Ramos (cell line): ENCODE measurements at regions not wholly inside any gene's neighbourhood (a gene's known extent, or its start where the extent isn't known, plus 50 kb on each side); places are given as distances from the start of the nearest gene placed in this dataset.

Source experiments
- in situ Hi-C: fragments of 300-500 bp; cut with MboI; formaldehyde crosslinking; loops from one replicate; pipeline ENCODE4 v1.14.3; 2022; ENCODE audit warnings: low sequenced_read_pairs; ENCODE audit not compliant: unreplicated experiment

GRCh38 chr15:94671858-94672532 lies 440.6 kb downstream of the MCTP2 start:
- in situ Hi-C loops = loop anchor here (25.0 kb wide), 1 partner anchor 615 kb away; no protein-coding TSS in a partner anchor

GRCh38 chr15:94673801-94674200 lies 442.4 kb downstream of the MCTP2 start:
- in situ Hi-C loops = loop anchor here (25.0 kb wide), 1 partner anchor 614 kb away; no protein-coding TSS in a partner anchor

- in situ Hi-C loops = loop anchor here (25.0 kb wide), 1 partner anchor 613 kb away; no protein-coding TSS in a partner anchor
These were observed 442.9 kb downstream of the MCTP2 start for GRCh38 chr15:94674296-94674695.

GRCh38 chr15:94677202-94677790 lies 445.9 kb downstream of the MCTP2 start:
- in situ Hi-C loops = no loop called here

- in situ Hi-C loops = no loop called here
These were observed 450.8 kb downstream of the MCTP2 start for GRCh38 chr15:94682171-94682570.

- in situ Hi-C loops = no loop called here
These were observed 452.5 kb downstream of the MCTP2 start for GRCh38 chr15:94683902-94684301.

- in situ Hi-C loops = no loop called here
These were observed 459.8 kb downstream of the MCTP2 start for GRCh38 chr15:94691169-94691568.

- in situ Hi-C loops = no loop called here
These were observed 461.3 kb downstream of the MCTP2 start for GRCh38 chr15:94692710-94693109.

- in situ Hi-C loops = no loop called here
These were observed 468.9 kb downstream of the MCTP2 start for GRCh38 chr15:94700211-94700610.

- in situ Hi-C loops = no loop called here
These were observed 470.1 kb downstream of the MCTP2 start for GRCh38 chr15:94701281-94701985.

GRCh38 chr15:94703596-94703995 lies 472.2 kb downstream of the MCTP2 start:
- in situ Hi-C loops = no loop called here

GRCh38 chr15:94704421-94704820 lies 473.1 kb downstream of the MCTP2 start:
- in situ Hi-C loops = no loop called here

GRCh38 chr15:94704946-94705345 lies 473.6 kb downstream of the MCTP2 start:
- in situ Hi-C loops = no loop called here

- in situ Hi-C loops = no loop called here
These were observed 478.0 kb downstream of the MCTP2 start for GRCh38 chr15:94709319-94709718.

GRCh38 chr15:94722024-94722636 lies 490.8 kb downstream of the MCTP2 start:
- in situ Hi-C loops = no loop called here

GRCh38 chr15:94723801-94724200 lies 492.4 kb downstream of the MCTP2 start:
- in situ Hi-C loops = no loop called here

GRCh38 chr15:94731286-94731685 lies 499.9 kb downstream of the MCTP2 start:
- in situ Hi-C loops = no loop called here

GRCh38 chr15:94734460-94734859 lies 503.1 kb downstream of the MCTP2 start:
- in situ Hi-C loops = no loop called here

- in situ Hi-C loops = no loop called here
These were observed 504.9 kb downstream of the MCTP2 start for GRCh38 chr15:94736236-94736635.

- in situ Hi-C loops = no loop called here
These were observed 508.3 kb downstream of the MCTP2 start for GRCh38 chr15:94739639-94740038.

GRCh38 chr15:94740469-94740868 lies 509.1 kb downstream of the MCTP2 start:
- in situ Hi-C loops = no loop called here
